ENCODE measurements at regions not wholly inside any gene's neighbourhood (a gene's known extent, or its start where the extent isn't known, plus 50 kb on each side); places are given as distances from the start of the nearest gene placed in this dataset.

- H3K9me3 Mint-ChIP-seq: peaks cover 3 to 4% of the 10 kb centered on the region in 2 donors
- DNase-seq (ENCODE audit: low spot score in 2 of 2): no peak
- no peaks in the 10 kb centered on the region for H3K36me3 Mint-ChIP-seq
- no peak overlapping the region for H3K27ac Mint-ChIP-seq
- ATAC-seq: no peak
Observed at GRCh38 chr11:97974798-97975498, 1045.8 kb upstream of the CNTN5 start.

- H3K27ac Mint-ChIP-seq: no peak overlapping the region
- H3K9me3 Mint-ChIP-seq: peaks cover 8 to 13% of the 10 kb centered on the region in 2 donors
- ATAC-seq (no peak), DNase-seq (ENCODE audit: low spot score in 2 of 2) (no peak)
- peaks cover 0 to 9% of the 10 kb centered on the region in 2 donors for H3K36me3 Mint-ChIP-seq
Observed at GRCh38 chr11:97977726-97978125, 1043.0 kb upstream of the CNTN5 start.

- H3K36me3 Mint-ChIP-seq: peaks cover 0 to 9% of the 10 kb centered on the region in 2 donors
- peaks cover 8 to 16% of the 10 kb centered on the region in 2 donors for H3K9me3 Mint-ChIP-seq
- no peak for ATAC-seq
- DNase-seq (ENCODE audit: low spot score in 2 of 2): no peak
- H3K27ac Mint-ChIP-seq: no peak overlapping the region
Observed at GRCh38 chr11:97979741-97980140, 1041.0 kb upstream of the CNTN5 start.

GRCh38 chr11:97982512-97982911 lies 1038.2 kb upstream of the CNTN5 start:
- ATAC-seq: no peak
- Mint-ChIP-seq H3K9me3 (peaks cover 8 to 16% of the 10 kb centered on the region in 2 donors), H3K27ac (no peak overlapping the region), H3K36me3 (peaks cover 0 to 9% of the 10 kb centered on the region in 2 donors)
- no peak for DNase-seq (ENCODE audit: low spot score in 2 of 2)

GRCh38 chr11:97989121-97989520 lies 1031.6 kb upstream of the CNTN5 start:
- no peak for DNase-seq (ENCODE audit: low spot score in 2 of 2)
- no peak overlapping the region for H3K27ac Mint-ChIP-seq
- no peaks in the 10 kb centered on the region for H3K36me3 Mint-ChIP-seq
- ATAC-seq: no peak
- H3K9me3 Mint-ChIP-seq: peaks cover 7 to 9% of the 10 kb centered on the region in 2 donors

GRCh38 chr11:97990162-97990920 lies 1030.4 kb upstream of the CNTN5 start:
- Mint-ChIP-seq H3K27ac (no peak overlapping the region), H3K9me3 (peaks cover 7 to 10% of the 10 kb centered on the region in 2 donors), H3K36me3 (no peaks in the 10 kb centered on the region)
- DNase-seq (ENCODE audit: low spot score in 2 of 2): no peak
- ATAC-seq: no peak

- no peaks in the 10 kb centered on the region for H3K36me3 Mint-ChIP-seq
- peaks cover 3 to 10% of the 10 kb centered on the region in 2 donors for H3K9me3 Mint-ChIP-seq
- no peak for DNase-seq (ENCODE audit: low spot score in 2 of 2)
- no peak for ATAC-seq
- H3K27ac Mint-ChIP-seq: no peak overlapping the region
Observed at GRCh38 chr11:97993562-97993961, 1027.2 kb upstream of the CNTN5 start.

- H3K9me3 Mint-ChIP-seq: peaks cover 3 to 10% of the 10 kb centered on the region in 2 donors
- no peak overlapping the region for H3K27ac Mint-ChIP-seq
- H3K36me3 Mint-ChIP-seq: no peaks in the 10 kb centered on the region
- DNase-seq (ENCODE audit: low spot score in 2 of 2) (no peak), ATAC-seq (no peak)
Observed at GRCh38 chr11:97995874-97996273, 1024.9 kb upstream of the CNTN5 start.

GRCh38 chr11:97996762-97997161 lies 1024.0 kb upstream of the CNTN5 start:
- Mint-ChIP-seq H3K36me3 (no peaks in the 10 kb centered on the region), H3K9me3 (peaks cover 5 to 12% of the 10 kb centered on the region in 2 donors), H3K27ac (no peak overlapping the region)
- DNase-seq (ENCODE audit: low spot score in 2 of 2) (no peak), ATAC-seq (no peak)

- Mint-ChIP-seq H3K27ac (no peak overlapping the region), H3K9me3 (peaks cover 15 to 17% of the 10 kb centered on the region in 2 donors), H3K36me3 (no peaks in the 10 kb centered on the region)
- ATAC-seq (no peak), DNase-seq (ENCODE audit: low spot score in 2 of 2) (no peak)
Observed at GRCh38 chr11:98003606-98004371, 1017.0 kb upstream of the CNTN5 start.

- Mint-ChIP-seq H3K36me3 (no peaks in the 10 kb centered on the region), H3K9me3 (peaks cover 10 to 15% of the 10 kb centered on the region in 2 donors), H3K27ac (no peak overlapping the region)
- ATAC-seq (no peak), DNase-seq (ENCODE audit: low spot score in 2 of 2) (no peak)
Observed at GRCh38 chr11:98007072-98007471, 1013.7 kb upstream of the CNTN5 start.

- Mint-ChIP-seq H3K27ac (no peak overlapping the region), H3K9me3 (peaks cover 8 to 11% of the 10 kb centered on the region in 2 donors), H3K36me3 (no peaks in the 10 kb centered on the region)
- no peak for DNase-seq (ENCODE audit: low spot score in 2 of 2)
- ATAC-seq: no peak
Observed at GRCh38 chr11:98027652-98028051, 993.1 kb upstream of the CNTN5 start.

GRCh38 chr11:98029832-98030231 lies 990.9 kb upstream of the CNTN5 start:
- no peak overlapping the region for H3K27ac Mint-ChIP-seq
- ATAC-seq (no peak), DNase-seq (ENCODE audit: low spot score in 2 of 2) (no peak)
- H3K9me3 Mint-ChIP-seq: peaks cover 11 to 12% of the 10 kb centered on the region in 2 donors
- no peaks in the 10 kb centered on the region for H3K36me3 Mint-ChIP-seq

GRCh38 chr11:98036810-98037209 lies 983.9 kb upstream of the CNTN5 start:
- no peak for ATAC-seq
- no peaks in the 10 kb centered on the region for H3K36me3 Mint-ChIP-seq
- H3K27ac Mint-ChIP-seq: no peak overlapping the region
- H3K9me3 Mint-ChIP-seq: peaks cover 6 to 26% of the 10 kb centered on the region in 2 donors
- no peak for DNase-seq (ENCODE audit: low spot score in 2 of 2)

GRCh38 chr11:98040061-98040808 lies 980.5 kb upstream of the CNTN5 start:
- no peak for ATAC-seq
- peaks cover 0 to 15% of the 10 kb centered on the region in 2 donors for H3K9me3 Mint-ChIP-seq
- no peak for DNase-seq (ENCODE audit: low spot score in 2 of 2)

GRCh38 chr11:98047647-98048046 lies 973.1 kb upstream of the CNTN5 start:
- Mint-ChIP-seq H3K36me3 (no peaks in the 10 kb centered on the region), H3K27ac (no peak overlapping the region), H3K9me3 (peaks cover 11 to 12% of the 10 kb centered on the region in 2 donors)
- DNase-seq (ENCODE audit: low spot score in 2 of 2) (no peak), ATAC-seq (no peak)

More at GRCh38 chr11:98040061-98040808, 980.5 kb upstream of the CNTN5 start:
- H3K36me3 Mint-ChIP-seq: no peaks in the 10 kb centered on the region
- no peak overlapping the region for H3K27ac Mint-ChIP-seq
